Osteocyte (in vitro differentiated cells): ENCODE measurements at regions not wholly inside any gene's neighbourhood (a gene's known extent, or its start where the extent isn't known, plus 50 kb on each side); places are given as distances from the start of the nearest gene placed in this dataset.

Source experiments
- DNase-seq: peaks from one replicate; pipeline ENCODE4 v3.0.0; 2021; ENCODE audit warnings: mixed read lengths; ENCODE audit not compliant: unreplicated experiment; ENCODE audit errors: extremely low spot score
- H3K27ac Mint-ChIP-seq: one replicate; pipeline ENCODE4 v1.8.0; 2021; ENCODE audit warnings: mild to moderate bottlenecking, mixed read lengths; ENCODE audit not compliant: unreplicated experiment
- H3K27me3 Mint-ChIP-seq: one replicate; pipeline ENCODE4 v1.8.0; 2021; ENCODE audit warnings: mixed read lengths; ENCODE audit not compliant: unreplicated experiment
- H3K36me3 Mint-ChIP-seq: one replicate; pipeline ENCODE4 v1.8.0; 2021; ENCODE audit warnings: mixed read lengths; ENCODE audit not compliant: unreplicated experiment
- H3K4me1 Mint-ChIP-seq: one replicate; pipeline ENCODE4 v1.8.0; 2021; ENCODE audit warnings: mixed read lengths; ENCODE audit not compliant: unreplicated experiment
- H3K4me3 Mint-ChIP-seq: one replicate; pipeline ENCODE4 v1.8.0; 2021; ENCODE audit warnings: mild to moderate bottlenecking, moderate library complexity, mixed read lengths; ENCODE audit not compliant: unreplicated experiment
- H3K9me3 Mint-ChIP-seq: one replicate; pipeline ENCODE4 v1.8.0; 2021; ENCODE audit warnings: mixed read lengths; ENCODE audit not compliant: unreplicated experiment
- TF ChIP-seq, protein P1 (sequence below): fragments of 200-600 bp; sonication (generic); IDR thresholded peaks from 2 replicates; pipeline ENCODE4 v1.5.0; 2021; ENCODE audit warnings: antibody characterized with exemption, mild to moderate bottlenecking, moderate library complexity

DNA sequence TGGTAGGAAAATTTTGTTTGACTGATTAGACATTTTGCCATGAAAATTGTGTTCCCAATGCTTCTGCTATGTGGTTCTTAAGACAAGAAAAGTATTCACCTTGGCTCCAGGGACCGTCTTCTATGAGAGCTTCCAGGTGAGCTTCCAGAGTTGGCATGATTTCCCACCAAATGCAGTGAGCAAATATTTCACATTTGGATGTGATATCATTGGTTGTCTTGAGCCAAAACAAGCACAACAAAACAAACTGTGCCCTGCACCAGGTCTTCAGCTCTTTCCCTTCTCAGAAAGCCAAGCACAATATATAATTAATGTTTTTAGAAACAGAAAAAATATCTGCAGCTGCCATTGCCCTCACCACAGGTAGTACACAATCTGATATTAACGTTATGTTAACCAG is 1009.0 kb downstream of the PLA2G4A start:
- Mint-ChIP-seq H3K4me1 (no peaks in the 10 kb centered on the region), H3K27me3 (no peaks in the 10 kb centered on the region), H3K9me3 (peaks cover 3% of the 10 kb centered on the region)

DNA sequence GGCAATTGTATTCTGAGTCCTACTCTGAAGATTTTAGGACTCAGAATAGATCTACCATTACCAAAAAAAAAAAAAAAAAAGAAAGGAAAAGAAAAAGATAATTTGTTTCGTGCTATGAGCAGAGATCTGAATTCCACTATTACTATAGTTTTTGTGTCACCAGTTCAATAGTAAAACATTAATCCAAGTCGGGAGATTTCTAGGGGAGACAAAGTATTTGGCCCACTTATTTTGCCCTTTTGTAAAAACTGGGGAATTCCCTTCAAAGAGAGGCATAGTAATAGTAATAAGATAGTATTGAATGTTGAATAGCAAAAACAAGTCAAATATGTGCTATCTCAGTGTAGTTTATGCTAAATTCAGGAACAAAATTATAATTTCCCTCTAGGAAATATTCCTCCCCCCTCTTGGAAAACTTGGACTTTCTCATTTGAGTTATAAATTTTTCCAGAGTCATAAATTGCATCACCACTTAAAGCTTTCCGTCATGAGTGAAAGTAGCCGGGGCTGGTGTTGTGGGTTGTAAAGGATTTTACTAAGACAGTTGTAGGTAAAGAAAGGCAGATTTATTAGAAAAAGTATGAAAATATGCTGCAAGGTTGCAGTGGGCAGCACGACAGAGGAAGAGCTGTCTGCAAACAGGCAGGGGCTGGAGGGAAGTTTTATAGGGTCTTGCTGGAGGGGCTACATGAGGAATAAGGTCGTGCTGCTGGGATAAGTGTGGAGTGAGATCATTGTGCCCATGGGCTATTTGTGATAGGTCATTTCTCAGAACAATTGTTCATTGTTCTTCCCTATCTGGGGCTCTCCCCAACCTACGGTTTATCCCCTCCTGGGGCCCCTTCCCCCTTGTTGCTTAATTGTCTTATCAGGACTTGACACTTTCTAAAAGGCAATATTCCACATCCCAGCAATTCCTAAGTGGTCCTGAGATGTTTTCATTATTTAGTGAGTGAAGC is 1009.9 kb downstream of the PLA2G4A start:
- H3K27ac Mint-ChIP-seq, result no peak overlapping the region

More for the DNA sequence above, 1009.0 kb downstream of the PLA2G4A start:
- no peak overlapping the region for H3K27ac Mint-ChIP-seq
- no peaks in the 10 kb centered on the region for H3K36me3 Mint-ChIP-seq
- no peak for DNase-seq
- TF ChIP-seq, protein P1, sequence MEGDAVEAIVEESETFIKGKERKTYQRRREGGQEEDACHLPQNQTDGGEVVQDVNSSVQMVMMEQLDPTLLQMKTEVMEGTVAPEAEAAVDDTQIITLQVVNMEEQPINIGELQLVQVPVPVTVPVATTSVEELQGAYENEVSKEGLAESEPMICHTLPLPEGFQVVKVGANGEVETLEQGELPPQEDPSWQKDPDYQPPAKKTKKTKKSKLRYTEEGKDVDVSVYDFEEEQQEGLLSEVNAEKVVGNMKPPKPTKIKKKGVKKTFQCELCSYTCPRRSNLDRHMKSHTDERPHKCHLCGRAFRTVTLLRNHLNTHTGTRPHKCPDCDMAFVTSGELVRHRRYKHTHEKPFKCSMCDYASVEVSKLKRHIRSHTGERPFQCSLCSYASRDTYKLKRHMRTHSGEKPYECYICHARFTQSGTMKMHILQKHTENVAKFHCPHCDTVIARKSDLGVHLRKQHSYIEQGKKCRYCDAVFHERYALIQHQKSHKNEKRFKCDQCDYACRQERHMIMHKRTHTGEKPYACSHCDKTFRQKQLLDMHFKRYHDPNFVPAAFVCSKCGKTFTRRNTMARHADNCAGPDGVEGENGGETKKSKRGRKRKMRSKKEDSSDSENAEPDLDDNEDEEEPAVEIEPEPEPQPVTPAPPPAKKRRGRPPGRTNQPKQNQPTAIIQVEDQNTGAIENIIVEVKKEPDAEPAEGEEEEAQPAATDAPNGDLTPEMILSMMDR, result no peak
- no peak overlapping the region for H3K4me3 Mint-ChIP-seq

DNA sequence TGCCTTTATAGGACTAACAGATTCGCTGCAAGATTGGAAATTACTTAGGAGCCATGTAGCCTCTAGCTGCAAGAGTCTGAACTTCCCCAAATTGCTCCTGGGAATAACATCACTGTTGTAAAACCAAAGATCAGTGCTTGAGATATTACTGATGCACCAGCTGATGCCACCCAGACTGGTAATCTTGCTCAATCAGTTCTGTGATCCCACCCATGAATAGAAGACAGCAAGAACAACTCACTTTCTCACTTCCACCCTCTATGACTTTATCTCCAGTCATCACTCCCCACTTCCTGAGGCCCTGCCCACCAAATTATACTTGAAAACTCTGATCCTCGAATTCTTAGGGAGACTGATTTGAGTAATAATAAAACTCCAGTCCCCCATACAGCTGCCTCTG is 1011.1 kb downstream of the PLA2G4A start:
- Mint-ChIP-seq H3K27me3 (no peaks in the 10 kb centered on the region), H3K4me1 (peaks cover 4% of the 10 kb centered on the region), H3K9me3 (no peaks in the 10 kb centered on the region), H3K4me3 (no peak overlapping the region), H3K36me3 (no peaks in the 10 kb centered on the region), H3K27ac (no peak overlapping the region)
- no peak for DNase-seq
- TF ChIP-seq, protein P1, result no peak

More for the DNA sequence above, 1009.9 kb downstream of the PLA2G4A start:
- Mint-ChIP-seq H3K4me3 (no peak overlapping the region), H3K27me3 (no peaks in the 10 kb centered on the region), H3K4me1 (no peaks in the 10 kb centered on the region), H3K36me3 (no peaks in the 10 kb centered on the region), H3K9me3 (peaks cover 3% of the 10 kb centered on the region)
- no peak for DNase-seq
- TF ChIP-seq, protein P1, result no peak

DNA sequence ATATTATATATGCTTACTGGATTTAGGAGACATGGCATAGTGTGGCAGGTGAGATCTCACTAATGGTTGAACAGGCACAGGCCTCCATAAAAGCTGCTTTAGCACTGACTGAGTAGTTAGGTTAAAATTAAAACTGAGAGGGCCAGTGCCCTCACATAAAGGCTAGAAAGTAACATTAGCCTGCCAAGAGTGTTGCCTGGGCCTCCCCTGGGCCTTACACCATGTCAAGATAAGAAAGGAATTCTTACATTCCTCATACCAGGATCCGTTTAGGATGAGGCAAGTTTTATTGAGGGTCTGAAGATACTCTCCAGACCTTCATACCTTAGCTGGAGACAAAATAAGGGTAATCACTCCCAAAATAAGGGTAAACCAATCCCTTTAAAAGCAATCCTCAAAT is 1011.8 kb downstream of the PLA2G4A start:
- Mint-ChIP-seq H3K36me3 (no peaks in the 10 kb centered on the region), H3K27me3 (no peaks in the 10 kb centered on the region), H3K9me3 (no peaks in the 10 kb centered on the region), H3K27ac (no peak overlapping the region), H3K4me1 (peaks cover 4% of the 10 kb centered on the region), H3K4me3 (no peak overlapping the region)
- DNase-seq, result no peak
- TF ChIP-seq, protein P1, result no peak

DNA sequence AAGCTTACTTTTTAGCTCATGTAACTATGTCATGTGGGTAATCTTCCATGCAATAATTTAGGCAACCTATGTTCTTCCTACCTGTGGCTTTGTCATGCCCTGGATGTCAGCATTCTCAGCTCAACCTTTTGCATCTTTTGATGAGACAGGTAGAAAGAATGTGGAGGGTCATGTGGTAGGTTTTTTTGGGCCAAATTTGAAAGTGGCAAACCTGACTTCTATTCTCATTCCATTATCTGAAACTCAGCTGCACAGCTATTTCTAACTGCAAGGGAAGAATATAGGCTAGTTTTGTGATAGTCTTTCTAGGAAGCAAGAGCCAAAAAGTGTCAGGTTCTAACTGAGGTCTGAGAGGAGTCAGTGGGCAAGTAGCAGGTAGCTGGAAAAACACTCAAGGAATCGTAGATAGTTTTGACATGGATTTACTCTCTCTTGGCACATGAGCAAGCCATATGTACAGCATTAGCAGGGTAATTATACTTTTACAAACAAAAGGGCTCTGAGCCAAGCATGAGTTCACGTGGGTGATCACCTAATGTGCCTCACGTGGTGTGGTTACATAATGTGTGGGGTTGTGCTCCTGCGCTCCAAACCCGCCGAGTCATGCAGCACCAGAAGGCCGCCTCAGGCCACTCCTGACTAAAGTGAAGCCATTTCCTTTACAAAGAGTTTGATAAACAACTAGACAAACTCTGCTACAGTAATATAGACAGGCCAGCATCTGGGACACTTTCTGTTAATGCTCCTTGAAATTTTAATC is 1013.8 kb downstream of the PLA2G4A start:
- TF ChIP-seq, protein P1, result no peak
- peaks cover 4% of the 10 kb centered on the region for H3K4me1 Mint-ChIP-seq
- H3K36me3 Mint-ChIP-seq, result no peaks in the 10 kb centered on the region
- no peak overlapping the region for H3K27ac Mint-ChIP-seq
- no peak for DNase-seq
- H3K4me3 Mint-ChIP-seq, result no peak overlapping the region
- H3K27me3 Mint-ChIP-seq, result no peaks in the 10 kb centered on the region
- H3K9me3 Mint-ChIP-seq, result no peaks in the 10 kb centered on the region
